Epithelial cell of esophagus (primary cell): ENCODE measurements at regions not wholly inside any gene's neighbourhood (a gene's known extent, or its start where the extent isn't known, plus 50 kb on each side); places are given as distances from the start of the nearest gene placed in this dataset.

Experiments
- DNase-seq: peaks from one replicate; pipeline ENCODE4 v3.0.0; 2010; ENCODE audit warnings: low read depth
- H3K4me3 ChIP-seq: 2 replicates; pipeline ENCODE4 v1.5.1; 2011; ENCODE audit warnings: mild to moderate bottlenecking, low read length, control low read depth
- CTCF ChIP-seq: IDR thresholded peaks from 2 replicates; pipeline ENCODE4 v1.5.1; 2011; ENCODE audit warnings: low read depth, mild to moderate bottlenecking, low read length, control low read depth, inconsistent platforms; ENCODE audit not compliant: insufficient read depth; ENCODE audit errors: missing control alignments

- peak; percentile 8 for DNase-seq
- H3K4me3 ChIP-seq = no peak overlapping the region
- TF ChIP-seq CTCF = peak; percentile 15
Measured at GRCh38 chr15:62241135-62241770, 76.2 kb upstream of the C2CD4B start.

- no peak for TF ChIP-seq CTCF
- no peak for DNase-seq
- H3K4me3 ChIP-seq = no peak overlapping the region
Measured at GRCh38 chr15:62242999-62243398, 77.9 kb upstream of the C2CD4B start.

GRCh38 chr15:62244762-62245161 is 79.7 kb upstream of the C2CD4B start:
- H3K4me3 ChIP-seq = no peak overlapping the region
- no peak for DNase-seq
- TF ChIP-seq CTCF = no peak

- H3K4me3 ChIP-seq = no peak overlapping the region
- no peak for TF ChIP-seq CTCF
- DNase-seq = peak; percentile 64
Measured at GRCh38 chr15:62248277-62248984, 83.3 kb upstream of the C2CD4B start.

GRCh38 chr15:62249501-62249900 is 84.4 kb upstream of the C2CD4B start:
- no peak overlapping the region for H3K4me3 ChIP-seq
- no peak for TF ChIP-seq CTCF
- DNase-seq = no peak

- DNase-seq = no peak
- H3K4me3 ChIP-seq = no peak overlapping the region
- no peak for TF ChIP-seq CTCF
Measured at GRCh38 chr15:62250186-62250585, 85.1 kb upstream of the C2CD4B start.

- TF ChIP-seq CTCF = no peak
- no peak for DNase-seq
- no peak overlapping the region for H3K4me3 ChIP-seq
Measured at GRCh38 chr15:62250978-62251377, 85.9 kb upstream of the C2CD4B start.
